HAP-1 (cell line): ENCODE measurements at regions not wholly inside any gene's neighbourhood (a gene's known extent, or its start where the extent isn't known, plus 50 kb on each side); places are given as distances from the start of the nearest gene placed in this dataset.

Experiments
- DNase-seq, 2 experiments: peaks; one replicate each; pipeline ENCODE4 v3.0.0-alpha.2; 2016 to 2020; ENCODE audit warnings: low spot score in 2 of 2
- H3K27me3 ChIP-seq: fragments of 250-450 bp; sonication (Bioruptor Pico); 2 replicates; pipeline ENCODE4 v1.5.1; 2020; ENCODE audit warnings: low read depth, mild to moderate bottlenecking, moderate library complexity
- H3K36me3 ChIP-seq: fragments of 250-450 bp; sonication (Bioruptor Pico); replicated peaks from 2 replicates; pipeline ENCODE4 v1.5.1; 2020; ENCODE audit warnings: mild to moderate bottlenecking
- H3K4me1 ChIP-seq: fragments of 250-450 bp; sonication (Bioruptor Pico); 2 replicates; pipeline ENCODE4 v1.5.1; 2020; ENCODE audit warnings: mild to moderate bottlenecking
- H3K4me3 ChIP-seq: fragments of 250-450 bp; sonication (Bioruptor Pico); 2 replicates; pipeline ENCODE4 v1.5.1; 2020; ENCODE audit warnings: mild to moderate bottlenecking, moderate library complexity
- H3K9me3 ChIP-seq: fragments of 250-450 bp; sonication (Bioruptor Pico); 2 replicates; pipeline ENCODE4 v1.5.1; 2020; ENCODE audit warnings: mild to moderate bottlenecking, moderate library complexity
- in situ Hi-C: fragments of 300-500 bp; cut with MboI; formaldehyde crosslinking; loops from 3 replicates; pipeline ENCODE4 v1.14.3; 2020; ENCODE audit warnings: low sequenced_read_pairs, inconsistent platforms, mixed read lengths

DNA sequence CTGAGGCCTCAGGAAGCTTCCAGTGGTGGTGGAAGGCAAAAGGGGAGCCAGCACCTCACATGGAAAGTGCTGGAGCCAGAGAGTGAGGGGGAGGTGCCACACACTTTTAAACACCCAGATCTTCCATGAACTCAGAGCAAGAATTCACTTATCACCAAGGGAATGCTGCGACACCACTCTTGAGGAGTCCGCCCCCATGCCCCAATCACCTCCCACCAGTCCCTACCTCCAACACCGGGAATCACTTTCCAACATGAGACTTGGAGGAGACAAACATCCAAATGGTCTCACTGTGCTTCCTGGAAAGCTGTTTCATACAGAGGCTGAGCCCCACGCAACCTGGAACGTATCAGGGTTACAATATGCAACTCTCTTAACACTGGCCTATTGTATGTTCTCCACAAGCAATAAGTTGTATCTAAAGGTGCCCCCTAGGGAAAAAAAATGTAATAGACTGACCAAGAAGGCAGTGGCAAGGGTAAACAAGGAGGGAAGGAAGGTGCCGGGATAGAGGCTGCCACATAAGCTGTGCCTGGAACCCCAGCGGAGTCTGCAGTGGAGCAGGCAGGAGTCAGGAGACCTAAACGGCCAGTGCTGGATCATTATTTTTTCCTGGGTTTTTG, 106.7 kb upstream of the FOXF1 start:
- Histone ChIP-seq H3K4me3 (no peak overlapping the region), H3K36me3 (no peaks in the 10 kb centered on the region), H3K4me1 (no peaks in the 10 kb centered on the region), H3K27me3 (no peaks in the 10 kb centered on the region), H3K9me3 (no peaks in the 10 kb centered on the region)
- DNase-seq: peak in 1 of 2 experiments; percentile 7
- in situ Hi-C loops: no loop called here

DNA sequence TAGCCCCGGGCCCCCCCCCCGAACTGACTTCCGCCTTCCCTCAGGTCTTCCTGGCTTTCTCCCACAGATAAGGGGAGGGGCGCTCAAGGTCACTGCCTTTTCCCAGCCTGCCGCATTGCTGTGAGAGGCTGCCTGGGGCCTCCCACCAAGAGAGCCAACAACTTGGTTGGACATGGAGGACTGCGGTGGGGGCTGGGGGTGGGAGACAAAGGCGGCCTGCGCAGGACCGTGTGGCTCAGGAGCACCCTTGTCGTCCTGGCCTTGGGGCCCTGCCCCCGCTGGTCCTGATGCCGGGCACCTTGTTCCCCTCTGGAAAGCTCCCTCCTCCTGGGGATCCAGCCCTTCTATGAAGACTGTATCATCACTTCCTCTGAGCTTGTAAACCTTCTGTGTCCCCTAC, 105.6 kb upstream of the FOXF1 start:
- DNase-seq: no peak
- Histone ChIP-seq H3K36me3 (no peaks in the 10 kb centered on the region), H3K27me3 (no peaks in the 10 kb centered on the region), H3K9me3 (no peaks in the 10 kb centered on the region), H3K4me3 (no peak overlapping the region), H3K4me1 (peaks cover 10% of the 10 kb centered on the region)
- in situ Hi-C loops: no loop called here

DNA sequence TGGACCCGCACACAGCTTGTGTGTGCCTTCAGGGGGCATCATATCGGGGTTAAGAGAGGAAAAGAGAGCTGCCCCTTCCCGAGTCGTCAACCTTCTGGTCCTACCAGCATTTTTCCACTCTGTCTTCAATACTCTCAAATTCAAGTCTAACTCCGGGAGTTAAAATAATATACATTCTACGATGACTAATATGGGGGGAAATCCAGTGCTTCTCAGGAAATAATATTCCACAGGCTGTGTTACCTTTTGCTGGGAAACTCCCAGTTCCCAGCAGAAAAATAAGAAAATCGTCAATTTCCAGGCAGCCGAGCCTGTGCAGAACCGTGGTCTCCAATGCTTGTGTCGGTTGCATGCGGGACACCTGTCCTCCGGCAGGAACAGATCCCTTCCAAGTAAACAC, 105.0 kb upstream of the FOXF1 start:
- Histone ChIP-seq H3K4me1 (peaks cover 13% of the 10 kb centered on the region), H3K36me3 (no peaks in the 10 kb centered on the region), H3K4me3 (no peak overlapping the region), H3K27me3 (no peaks in the 10 kb centered on the region), H3K9me3 (no peaks in the 10 kb centered on the region)
- DNase-seq: no peak
- in situ Hi-C loops: no loop called here

DNA sequence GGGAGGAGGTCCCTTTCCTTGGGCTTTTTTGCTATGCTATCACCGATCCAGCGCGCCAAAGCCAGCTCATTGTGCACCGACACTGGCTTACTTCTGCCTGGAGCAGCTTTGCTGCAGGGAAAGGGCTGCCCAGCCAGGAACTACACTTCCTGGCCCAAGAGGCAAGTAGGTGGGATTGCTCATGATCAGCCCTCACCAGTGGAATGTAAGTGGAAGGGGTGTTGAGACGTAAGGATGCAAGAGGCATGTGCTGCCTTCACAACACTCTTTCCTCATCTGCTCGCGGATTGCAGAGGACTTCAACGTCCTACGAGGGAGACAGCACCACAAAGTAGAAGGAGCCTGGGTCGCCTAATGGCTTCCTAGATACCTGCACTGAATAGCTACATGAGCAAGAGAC, 104.3 kb upstream of the FOXF1 start:
- Histone ChIP-seq H3K36me3 (no peaks in the 10 kb centered on the region), H3K4me1 (peaks cover 20% of the 10 kb centered on the region), H3K9me3 (peaks cover under 1% of the 10 kb centered on the region; the same call in 1 of the 2 replicates), H3K27me3 (no peaks in the 10 kb centered on the region), H3K4me3 (no peak overlapping the region)
- in situ Hi-C loops: no loop called here
- no peak for DNase-seq

DNA sequence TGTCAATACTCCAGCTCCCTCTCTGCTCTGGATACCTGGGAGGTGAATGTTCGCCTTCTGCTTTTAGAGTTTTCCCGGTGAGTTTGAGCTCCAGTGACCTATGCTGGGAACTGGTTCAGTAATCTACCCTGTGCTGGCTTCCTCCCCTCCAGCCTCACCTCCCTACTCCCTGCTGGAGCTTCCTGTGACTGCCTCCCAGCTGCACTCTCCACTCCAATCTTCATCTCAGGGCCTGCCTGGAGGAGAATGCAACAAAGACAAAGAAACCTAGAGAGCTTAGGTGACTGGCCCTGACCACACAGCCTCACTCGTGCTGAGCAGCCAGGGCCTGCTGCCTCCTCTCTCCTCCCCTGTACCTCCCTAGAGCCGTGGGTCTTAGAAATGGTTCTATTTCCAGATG, 101.6 kb upstream of the FOXF1 start:
- Histone ChIP-seq H3K4me3 (no peak overlapping the region), H3K27me3 (no peaks in the 10 kb centered on the region), H3K36me3 (no peaks in the 10 kb centered on the region), H3K9me3 (peaks cover 7% of the 10 kb centered on the region), H3K4me1 (peaks cover 20% of the 10 kb centered on the region)
- DNase-seq: peak in 1 of 2 experiments; percentile 17
- in situ Hi-C loops: no loop called here

DNA sequence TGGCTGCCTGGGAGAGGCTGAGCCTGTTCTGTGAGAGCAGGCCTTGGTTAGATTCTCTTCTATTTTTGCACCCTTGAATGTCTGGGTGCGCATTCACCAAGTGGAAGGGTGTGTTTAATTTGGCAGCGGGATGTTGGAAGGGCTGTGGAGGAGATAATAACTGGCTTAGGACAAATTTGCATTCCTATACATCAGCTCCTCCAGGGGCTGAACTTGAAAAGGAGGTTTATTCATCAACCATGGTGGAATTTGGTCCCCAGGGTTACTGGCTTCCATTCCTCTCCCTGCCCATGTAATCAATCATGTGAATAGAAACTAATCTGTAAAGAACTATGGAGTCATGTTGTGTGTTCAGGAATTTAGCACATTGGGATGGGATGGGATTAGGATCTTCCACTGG, 100.2 kb upstream of the FOXF1 start:
- H3K9me3 ChIP-seq: peaks cover 7% of the 10 kb centered on the region
- peaks cover 20% of the 10 kb centered on the region for H3K4me1 ChIP-seq
- in situ Hi-C loops: no loop called here
- H3K27me3 ChIP-seq: no peaks in the 10 kb centered on the region
- no peak overlapping the region for H3K4me3 ChIP-seq
- peak; percentile 81 to 98 for DNase-seq
- no peaks in the 10 kb centered on the region for H3K36me3 ChIP-seq

DNA sequence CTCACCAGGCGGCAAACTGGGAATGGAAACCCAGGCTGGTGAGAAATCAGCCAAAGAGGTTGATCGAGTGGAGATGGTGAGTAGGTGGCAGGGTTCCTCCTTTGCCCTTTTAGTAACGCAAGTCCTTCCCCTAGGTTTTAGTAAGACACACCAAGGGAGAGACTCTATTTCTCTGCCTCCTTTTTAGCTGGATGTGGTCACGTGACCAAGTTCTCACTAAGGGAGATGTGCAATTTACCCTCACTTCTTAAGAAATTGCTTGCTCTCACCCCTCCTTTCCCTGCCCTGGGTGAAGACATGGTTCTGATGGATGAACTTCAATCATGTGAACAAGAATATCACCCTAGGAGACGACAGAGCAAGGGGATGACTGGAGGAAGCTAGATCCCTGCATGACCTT, 99.8 kb upstream of the FOXF1 start:
- Histone ChIP-seq H3K4me3 (no peak overlapping the region), H3K36me3 (no peaks in the 10 kb centered on the region), H3K9me3 (peaks cover 7% of the 10 kb centered on the region), H3K27me3 (no peaks in the 10 kb centered on the region), H3K4me1 (peaks cover 20% of the 10 kb centered on the region)
- DNase-seq: peak in 1 of 2 experiments; percentile 6
- in situ Hi-C loops: no loop called here

DNA sequence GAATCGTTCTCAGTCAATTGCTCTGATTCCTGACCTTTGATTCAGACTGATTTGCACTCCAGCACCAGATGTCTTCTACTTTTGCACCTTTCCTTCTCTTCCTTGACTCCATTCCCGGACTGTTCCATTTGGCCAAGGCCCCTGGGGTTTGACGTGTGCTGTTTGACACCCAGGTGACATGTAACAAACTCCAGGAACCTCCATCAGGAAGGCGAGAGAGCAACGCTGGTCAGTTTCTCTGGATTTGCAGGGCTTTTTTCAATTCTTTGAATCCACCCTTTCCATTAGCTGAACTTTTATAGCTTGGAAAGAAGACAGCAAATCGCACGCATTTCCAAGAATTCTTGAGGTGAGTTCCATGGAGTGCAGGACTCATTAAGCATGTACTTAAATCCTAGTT, 98.4 kb upstream of the FOXF1 start:
- in situ Hi-C loops: no loop called here
- Histone ChIP-seq H3K9me3 (peaks cover 7% of the 10 kb centered on the region), H3K27me3 (no peaks in the 10 kb centered on the region), H3K4me3 (no peak overlapping the region), H3K36me3 (no peaks in the 10 kb centered on the region), H3K4me1 (peaks cover 20% of the 10 kb centered on the region)
- DNase-seq: no peak

DNA sequence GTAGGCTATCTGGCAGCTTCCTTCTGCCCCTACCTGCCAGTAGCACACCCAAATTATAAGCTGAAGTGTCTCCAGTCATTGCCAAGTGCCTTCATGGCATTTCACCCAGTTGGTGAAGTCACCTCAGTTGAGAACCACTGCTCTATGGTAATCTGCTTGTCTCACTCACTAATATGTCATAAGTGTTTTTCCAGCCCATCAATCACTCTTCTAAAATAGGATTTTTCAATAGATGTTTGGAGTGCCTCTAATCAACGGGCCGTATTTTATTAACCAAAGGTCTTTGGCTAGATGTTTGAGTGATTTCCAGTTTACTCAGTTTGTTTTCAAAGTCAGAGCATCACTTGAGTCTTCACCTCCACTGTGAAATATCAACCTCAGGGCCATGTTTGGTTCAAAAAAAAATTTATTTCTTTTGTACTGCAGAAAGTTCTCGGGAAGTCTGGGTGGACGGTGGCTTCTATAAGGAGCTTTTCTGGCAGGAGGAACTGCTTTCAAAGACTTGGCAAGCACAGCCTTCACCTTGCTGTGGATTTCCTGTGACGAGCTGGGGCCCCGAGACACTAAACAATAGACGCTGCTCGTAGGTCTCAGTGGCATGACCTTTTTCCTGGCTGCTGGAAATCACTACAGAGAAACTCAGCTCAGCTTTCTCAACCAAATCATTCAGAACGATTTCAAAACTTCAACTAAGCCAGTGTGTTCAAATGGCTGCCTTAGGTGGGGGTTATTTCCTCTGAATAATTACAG, 95.2 kb upstream of the FOXF1 start:
- Histone ChIP-seq H3K36me3 (no peaks in the 10 kb centered on the region), H3K4me1 (peaks cover 7% of the 10 kb centered on the region), H3K9me3 (peaks cover 7% of the 10 kb centered on the region), H3K4me3 (no peak overlapping the region), H3K27me3 (no peaks in the 10 kb centered on the region)
- in situ Hi-C loops: no loop called here
- no peak for DNase-seq

DNA sequence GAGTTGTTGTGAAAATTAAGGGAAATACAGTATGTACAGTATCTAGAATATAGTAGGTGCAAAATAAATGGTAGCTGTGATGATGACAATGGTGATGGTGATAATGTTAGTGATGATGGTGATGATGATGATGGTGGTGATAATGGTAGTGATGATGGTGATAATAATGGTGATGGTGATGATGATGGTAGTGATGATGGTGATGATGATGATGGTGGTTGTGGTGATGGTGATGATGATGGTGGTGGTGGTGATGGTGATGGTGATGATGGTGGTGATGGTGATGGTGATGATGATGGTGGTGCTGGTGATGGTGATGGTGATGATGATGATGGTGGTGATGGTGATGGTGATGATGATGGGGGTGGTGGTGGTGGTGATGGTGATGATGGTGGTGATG, 91.3 kb upstream of the FOXF1 start:
- DNase-seq: no peak
- H3K9me3 ChIP-seq: no peaks in the 10 kb centered on the region
- no peak overlapping the region for H3K4me3 ChIP-seq
- no peaks in the 10 kb centered on the region for H3K36me3 ChIP-seq
- in situ Hi-C loops: no loop called here
- no peaks in the 10 kb centered on the region for H3K4me1 ChIP-seq
- no peaks in the 10 kb centered on the region for H3K27me3 ChIP-seq

DNA sequence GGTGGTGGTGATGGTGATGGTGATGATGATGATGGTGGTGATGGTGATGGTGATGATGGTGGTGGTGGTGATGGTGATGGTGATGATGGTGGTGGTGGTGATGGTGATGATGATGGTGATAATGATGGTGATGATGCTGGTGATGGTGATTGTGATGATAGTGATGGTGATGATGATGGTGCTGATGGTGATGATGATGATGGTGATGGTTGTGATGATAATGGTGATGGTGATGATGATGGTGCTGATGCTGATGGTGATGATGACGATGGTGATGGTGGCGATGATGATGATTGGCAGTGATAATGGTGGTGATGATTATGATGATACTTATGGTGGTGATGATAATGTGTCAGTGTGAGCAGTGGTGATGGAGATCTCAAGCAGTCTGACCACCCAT, 90.8 kb upstream of the FOXF1 start:
- no peak for DNase-seq
- in situ Hi-C loops: no loop called here
- no peaks in the 10 kb centered on the region for H3K27me3 ChIP-seq
- no peak overlapping the region for H3K4me3 ChIP-seq
- H3K4me1 ChIP-seq: no peaks in the 10 kb centered on the region
- H3K36me3 ChIP-seq: no peaks in the 10 kb centered on the region
- no peaks in the 10 kb centered on the region for H3K9me3 ChIP-seq

DNA sequence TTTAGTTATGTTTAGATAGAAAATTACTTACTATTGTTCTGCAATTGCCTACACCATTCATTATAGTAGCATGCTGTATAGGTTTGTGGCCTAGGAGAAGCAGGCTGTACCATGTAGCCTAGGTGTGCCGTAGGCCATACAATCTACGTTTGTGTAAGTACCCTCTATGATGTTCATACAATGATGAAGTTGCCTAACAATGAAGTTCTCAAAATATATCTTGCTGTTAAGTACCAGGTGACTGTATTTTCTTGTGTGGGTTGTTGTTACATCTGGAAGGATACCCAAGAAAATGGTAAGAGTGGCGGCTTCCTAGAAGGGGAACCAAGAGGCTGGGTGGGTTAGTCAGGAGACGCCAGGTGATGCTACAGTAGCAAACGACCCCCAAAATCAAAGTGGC, 88.3 kb upstream of the FOXF1 start:
- Histone ChIP-seq H3K36me3 (no peaks in the 10 kb centered on the region), H3K9me3 (no peaks in the 10 kb centered on the region), H3K4me1 (no peaks in the 10 kb centered on the region), H3K4me3 (no peak overlapping the region), H3K27me3 (no peaks in the 10 kb centered on the region)
- in situ Hi-C loops: no loop called here
- no peak for DNase-seq

DNA sequence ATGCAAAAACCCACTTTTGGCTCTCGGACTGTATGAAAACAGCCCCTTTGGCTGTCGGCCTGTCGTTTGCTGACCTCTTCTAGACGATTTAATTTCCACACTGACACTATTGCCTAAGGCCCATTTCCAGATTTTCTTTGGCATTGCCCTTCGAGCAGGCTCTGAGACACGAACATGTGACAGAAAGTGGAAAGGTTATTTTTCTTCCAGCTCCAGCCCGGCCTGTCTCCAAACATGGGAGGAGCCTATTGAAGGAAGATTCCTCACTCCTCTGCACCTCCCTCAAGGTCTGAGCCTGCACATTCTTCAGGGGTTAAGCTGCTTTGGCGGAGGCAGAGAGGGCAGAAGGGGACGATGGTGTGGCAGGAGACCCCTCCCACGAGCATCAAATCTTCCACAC, 85.9 kb upstream of the FOXF1 start:
- H3K4me3 ChIP-seq: no peak overlapping the region
- no peak for DNase-seq
- in situ Hi-C loops: no loop called here
- H3K27me3 ChIP-seq: no peaks in the 10 kb centered on the region
- no peaks in the 10 kb centered on the region for H3K36me3 ChIP-seq
- H3K4me1 ChIP-seq: no peaks in the 10 kb centered on the region
- no peaks in the 10 kb centered on the region for H3K9me3 ChIP-seq

DNA sequence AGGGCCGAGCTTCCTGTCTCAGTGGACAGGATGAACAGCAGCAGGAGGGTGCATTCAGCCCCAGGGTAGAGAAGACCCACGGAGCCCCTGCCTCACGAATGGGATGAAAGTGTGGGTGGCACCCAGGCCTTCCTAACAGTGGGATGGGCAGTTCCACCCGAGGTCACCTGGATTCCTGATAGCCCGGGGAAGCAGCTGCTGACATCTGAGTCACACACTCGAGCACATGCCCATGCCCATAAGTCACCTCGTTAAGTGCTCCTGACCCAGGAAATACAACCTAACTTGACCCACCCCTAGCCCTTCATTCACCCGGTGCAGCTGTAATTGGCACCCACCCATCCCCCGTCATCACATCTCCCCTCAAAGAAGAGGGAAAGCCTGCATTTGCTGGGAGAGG, 85.3 kb upstream of the FOXF1 start:
- Histone ChIP-seq H3K36me3 (no peaks in the 10 kb centered on the region), H3K27me3 (no peaks in the 10 kb centered on the region), H3K4me1 (no peaks in the 10 kb centered on the region), H3K9me3 (no peaks in the 10 kb centered on the region), H3K4me3 (no peak overlapping the region)
- no peak for DNase-seq
- in situ Hi-C loops: no loop called here
